ENCODE measurements at regions not wholly inside any gene's neighbourhood (a gene's known extent, or its start where the extent isn't known, plus 50 kb on each side); places are given as distances from the start of the nearest gene placed in this dataset.
"Not testable (repeated sequence)": the region's sequence is repeated elsewhere in the genome, so short reads cannot be mapped to it uniquely, and the experiment has no call there.

DNA sequence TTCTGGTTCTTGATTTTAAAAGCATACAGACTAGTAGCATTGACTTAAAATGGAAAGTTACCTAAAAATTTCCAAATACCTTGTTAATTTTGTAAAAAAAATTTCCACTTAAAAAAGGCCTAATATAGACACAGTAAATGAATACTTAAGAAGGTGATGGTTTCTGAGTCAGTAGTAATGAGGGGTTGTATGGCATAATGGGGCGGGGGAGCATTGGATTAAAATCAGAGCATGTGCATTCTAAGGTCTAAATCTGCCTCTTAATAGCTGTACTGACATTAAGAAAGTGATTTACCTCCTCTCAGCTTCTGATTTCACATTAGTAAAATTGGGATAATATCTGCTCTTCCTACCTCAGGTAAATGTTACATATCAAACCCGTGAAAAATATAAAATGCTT is 446.5 kb downstream of the AASDHPPT start:
- H3K36me3 ChIP-seq (replicated peaks in 1 of 2), result no peaks in the 10 kb centered on the region
- no peaks in the 10 kb centered on the region for H3K27me3 ChIP-seq
- no peaks in the 10 kb centered on the region for H3K9me3 ChIP-seq (replicated peaks in 1 of 3)
- no peaks in the 10 kb centered on the region for H3K4me1 ChIP-seq (replicated peaks in 1 of 2)
- no peak for TF ChIP-seq POLR2A (IDR thresholded peaks at IDR 0.05)
- TF ChIP-seq, protein P1, sequence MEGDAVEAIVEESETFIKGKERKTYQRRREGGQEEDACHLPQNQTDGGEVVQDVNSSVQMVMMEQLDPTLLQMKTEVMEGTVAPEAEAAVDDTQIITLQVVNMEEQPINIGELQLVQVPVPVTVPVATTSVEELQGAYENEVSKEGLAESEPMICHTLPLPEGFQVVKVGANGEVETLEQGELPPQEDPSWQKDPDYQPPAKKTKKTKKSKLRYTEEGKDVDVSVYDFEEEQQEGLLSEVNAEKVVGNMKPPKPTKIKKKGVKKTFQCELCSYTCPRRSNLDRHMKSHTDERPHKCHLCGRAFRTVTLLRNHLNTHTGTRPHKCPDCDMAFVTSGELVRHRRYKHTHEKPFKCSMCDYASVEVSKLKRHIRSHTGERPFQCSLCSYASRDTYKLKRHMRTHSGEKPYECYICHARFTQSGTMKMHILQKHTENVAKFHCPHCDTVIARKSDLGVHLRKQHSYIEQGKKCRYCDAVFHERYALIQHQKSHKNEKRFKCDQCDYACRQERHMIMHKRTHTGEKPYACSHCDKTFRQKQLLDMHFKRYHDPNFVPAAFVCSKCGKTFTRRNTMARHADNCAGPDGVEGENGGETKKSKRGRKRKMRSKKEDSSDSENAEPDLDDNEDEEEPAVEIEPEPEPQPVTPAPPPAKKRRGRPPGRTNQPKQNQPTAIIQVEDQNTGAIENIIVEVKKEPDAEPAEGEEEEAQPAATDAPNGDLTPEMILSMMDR (IDR thresholded peaks at IDR 0.05), result no peak
- H3K27ac ChIP-seq, result no peak overlapping the region
- no peak overlapping the region for H3K4me3 ChIP-seq
- intact Hi-C loops (cut with DNase I), result no loop called here
- no peak for DNase-seq
- WGBS, 4 donors, result 82 to 88% (median 86%) methylated on average over 2 of the region's 2 CpGs

GRCh38 chr11:106524436-106524835 is 447.0 kb downstream of the AASDHPPT start:
- Histone ChIP-seq H3K27me3 (no peaks in the 10 kb centered on the region), H3K4me1 (replicated peaks in 1 of 2) (no peaks in the 10 kb centered on the region), H3K9me3 (replicated peaks in 1 of 3) (no peaks in the 10 kb centered on the region), H3K4me3 (no peak overlapping the region), H3K36me3 (replicated peaks in 1 of 2) (no peaks in the 10 kb centered on the region), H3K27ac (no peak overlapping the region)
- TF ChIP-seq, protein P1 (IDR thresholded peaks at IDR 0.05), result no peak
- no peak for TF ChIP-seq POLR2A (IDR thresholded peaks at IDR 0.05)
- no peak for DNase-seq
- 69 to 73% (median 72%) methylated on average over 2 of the region's 2 CpGs for WGBS, 4 donors
- intact Hi-C loops (cut with DNase I), result no loop called here

GRCh38 chr11:106531648-106532047 is 454.2 kb downstream of the AASDHPPT start:
- H3K27me3 ChIP-seq; DNase-seq; H3K9me3 ChIP-seq (replicated peaks in 1 of 3); H3K4me1 ChIP-seq (replicated peaks in 1 of 2); intact Hi-C loops (cut with DNase I); H3K4me3 ChIP-seq; H3K36me3 ChIP-seq (replicated peaks in 1 of 2); H3K27ac ChIP-seq: not testable (repeated sequence)
- WGBS, 4 donors, result 90 to 94% (median 92%) methylated on average over 18 of the region's 18 CpGs

DNA sequence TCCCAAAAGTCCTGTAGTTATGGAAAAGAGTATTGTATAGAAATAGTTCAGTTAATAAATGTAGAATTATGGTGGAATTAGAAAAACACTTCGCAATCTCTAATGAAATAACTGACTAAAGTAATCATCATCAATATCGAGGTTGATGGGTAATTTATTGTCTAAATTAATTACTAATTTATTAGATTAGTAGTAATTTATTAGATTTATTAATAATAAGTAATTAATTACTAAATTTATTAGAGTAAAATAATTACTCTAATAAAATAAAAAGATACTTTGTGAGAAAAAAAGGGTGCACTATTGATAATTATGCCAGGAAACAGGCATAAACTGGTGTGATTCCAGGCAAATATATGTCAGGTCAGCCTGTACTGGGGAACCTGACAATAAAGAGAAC is 455.6 kb downstream of the AASDHPPT start:
- H3K4me1 ChIP-seq (replicated peaks in 1 of 2), result no peaks in the 10 kb centered on the region
- 79 to 92% (median 84%) methylated on average over 2 of the region's 2 CpGs for WGBS, 4 donors
- no peak overlapping the region for H3K27ac ChIP-seq
- TF ChIP-seq POLR2A (IDR thresholded peaks at IDR 0.05), result no peak
- TF ChIP-seq, protein P1 (IDR thresholded peaks at IDR 0.05), result no peak
- H3K9me3 ChIP-seq (replicated peaks in 1 of 3), result no peaks in the 10 kb centered on the region
- intact Hi-C loops (cut with DNase I), result no loop called here
- no peak overlapping the region for H3K4me3 ChIP-seq
- no peaks in the 10 kb centered on the region for H3K36me3 ChIP-seq (replicated peaks in 1 of 2)
- no peak for DNase-seq
- no peaks in the 10 kb centered on the region for H3K27me3 ChIP-seq

DNA sequence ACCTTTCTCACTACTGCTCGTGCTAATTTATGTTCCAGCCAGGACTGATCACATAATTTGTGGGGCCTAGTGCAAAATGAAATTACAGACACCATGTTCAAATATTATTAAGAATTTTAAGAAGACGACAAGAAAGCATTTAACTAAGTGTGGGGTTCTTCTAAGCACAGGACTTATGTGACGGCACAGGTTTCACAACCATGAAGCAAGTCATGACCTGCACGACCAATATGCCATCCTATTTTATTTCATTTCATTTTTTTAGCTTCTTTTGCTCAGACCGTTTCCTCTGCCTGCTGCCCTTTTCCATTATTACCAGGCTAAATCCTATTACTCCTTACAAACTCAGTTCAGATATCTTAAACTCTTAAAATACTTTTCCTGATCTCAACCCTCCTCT is 462.5 kb downstream of the AASDHPPT start:
- no peak overlapping the region for H3K4me3 ChIP-seq
- no peak for DNase-seq

More for the DNA sequence above, 462.5 kb downstream of the AASDHPPT start:
- intact Hi-C loops (cut with DNase I), result no loop called here
- H3K27me3 ChIP-seq, result no peaks in the 10 kb centered on the region
- no peaks in the 10 kb centered on the region for H3K4me1 ChIP-seq (replicated peaks in 1 of 2)
- no peaks in the 10 kb centered on the region for H3K9me3 ChIP-seq (replicated peaks in 1 of 3)
- WGBS, 4 donors, result 71 to 79% (median 76%) methylated on average over 5 of the region's 5 CpGs
- H3K27ac ChIP-seq, result no peak overlapping the region
- TF ChIP-seq POLR2A (IDR thresholded peaks at IDR 0.05), result no peak
- TF ChIP-seq, protein P1 (IDR thresholded peaks at IDR 0.05), result no peak
- no peaks in the 10 kb centered on the region for H3K36me3 ChIP-seq (replicated peaks in 1 of 2)

Measured in adrenal gland (tissue), 9 donors.